Epithelial cell of prostate (primary cell): ENCODE measurements at regions not wholly inside any gene's neighbourhood (a gene's known extent, or its start where the extent isn't known, plus 50 kb on each side); places are given as distances from the start of the nearest gene placed in this dataset.
A peak's percentile ranks its signal among the peaks of the same experiment; 100 is the strongest.

Experiments
- DNase-seq: peaks from one replicate; pipeline ENCODE4 v3.0.0-alpha.2; 2011; ENCODE audit warnings: low read depth, low spot score
- H3K27ac ChIP-seq: fragments of 450-650 bp; 2 replicates; pipeline ENCODE4 v1.5.1; 2017; ENCODE audit warnings: mild to moderate bottlenecking

GRCh38 chr10:108425283-108425964 lies 1260.9 kb upstream of the SORCS1 start:
- no peak for DNase-seq
- H3K27ac ChIP-seq, result no peak overlapping the region

DNA sequence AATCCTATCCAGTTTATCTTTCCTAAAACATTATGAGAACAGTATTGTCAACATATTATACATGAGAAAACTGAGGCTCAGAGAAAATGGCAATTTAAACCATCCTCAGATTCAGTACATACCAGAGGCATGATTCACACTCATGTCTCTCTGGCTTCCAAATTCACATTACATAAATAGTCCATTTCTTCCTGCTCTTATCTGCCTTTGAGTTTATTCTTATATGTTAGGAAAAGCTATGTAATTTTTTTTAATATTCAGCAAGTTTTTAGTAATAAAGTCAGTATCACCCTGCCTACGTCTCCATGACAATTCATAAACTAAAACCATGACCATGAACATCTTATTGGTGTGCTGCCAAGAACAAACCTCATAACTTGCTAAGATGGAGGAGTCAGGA lies 1260.2 kb upstream of the SORCS1 start:
- no peak overlapping the region for H3K27ac ChIP-seq
- no peak for DNase-seq

DNA sequence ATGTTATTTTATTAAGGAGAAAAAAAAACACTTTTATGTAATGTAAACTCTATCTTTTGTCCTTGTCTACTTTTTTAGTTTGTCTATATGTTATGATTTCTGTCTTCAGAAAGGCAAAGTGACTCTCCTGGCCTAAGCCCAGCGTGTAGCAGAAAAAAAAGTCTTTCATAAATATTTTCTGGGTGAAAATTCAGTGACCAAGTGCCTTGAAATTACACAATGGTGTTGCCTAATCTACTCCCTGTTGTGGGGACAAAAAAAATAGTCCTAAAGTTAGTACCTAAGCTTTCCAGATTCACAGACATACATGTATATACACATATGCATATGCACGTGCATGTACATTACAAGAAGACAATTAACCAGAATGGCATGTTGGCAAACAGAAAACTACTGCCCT lies 1257.8 kb upstream of the SORCS1 start:
- DNase-seq, result no peak
- H3K27ac ChIP-seq, result no peak overlapping the region

DNA sequence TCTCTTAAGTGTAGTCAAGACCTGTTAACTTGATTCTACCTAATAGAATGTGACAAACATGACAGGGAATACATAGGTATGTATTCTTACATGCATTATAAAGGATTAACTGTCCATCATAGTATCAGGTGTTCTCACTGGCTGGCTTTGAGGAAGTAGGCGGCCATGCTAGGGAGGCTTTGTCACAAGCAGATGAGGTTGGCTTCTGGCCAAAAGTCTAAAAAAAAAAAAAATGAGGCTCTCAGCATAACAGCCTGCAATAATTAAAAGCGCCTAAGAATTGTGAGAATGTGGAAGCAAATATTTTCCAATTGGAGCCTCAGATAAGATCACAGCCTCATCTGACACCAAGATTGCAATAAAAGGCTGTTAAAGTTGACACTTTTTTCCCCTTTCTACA lies 1256.8 kb upstream of the SORCS1 start:
- no peak for DNase-seq
- no peak overlapping the region for H3K27ac ChIP-seq

DNA sequence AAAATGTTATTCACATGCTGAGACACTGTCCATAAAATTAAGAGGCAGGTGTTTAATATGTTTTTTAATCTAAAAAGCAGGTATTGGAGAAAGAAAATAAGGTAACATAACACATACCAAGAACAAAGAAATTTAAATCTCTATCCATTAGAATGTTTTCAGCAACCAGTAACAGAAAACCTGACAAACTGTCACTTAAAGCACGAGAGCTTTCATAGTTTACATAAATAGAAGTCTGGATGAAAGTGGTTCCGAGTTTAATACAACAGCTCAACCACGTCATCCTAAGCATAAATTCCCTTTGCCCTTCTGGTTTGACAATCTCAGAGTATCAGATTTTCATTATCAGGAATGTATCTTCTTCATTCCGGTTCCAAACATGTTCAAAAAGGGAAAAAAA lies 1249.4 kb upstream of the SORCS1 start:
- no peak overlapping the region for H3K27ac ChIP-seq
- DNase-seq, result no peak

DNA sequence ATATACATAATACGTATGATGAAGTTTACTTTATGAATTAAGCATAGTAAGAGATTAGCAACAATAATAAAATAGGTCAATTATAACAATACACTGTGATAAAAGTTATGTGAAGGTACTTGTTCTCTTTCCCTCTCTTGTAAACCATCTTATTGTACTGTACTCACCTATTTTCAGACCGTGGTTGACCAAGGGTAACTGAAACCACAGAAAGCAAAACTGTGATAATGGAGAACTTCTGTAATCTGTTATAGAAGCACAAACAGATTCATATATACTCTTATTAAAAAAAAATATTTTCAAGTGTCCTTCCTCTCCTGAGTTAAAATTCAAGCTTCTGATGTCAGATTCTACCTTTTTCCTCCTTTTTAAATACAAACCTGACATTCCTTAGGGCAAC lies 1247.8 kb upstream of the SORCS1 start:
- DNase-seq, result no peak
- H3K27ac ChIP-seq, result no peak overlapping the region

- DNase-seq, result no peak
- H3K27ac ChIP-seq, result no peak overlapping the region
Observed at GRCh38 chr10:108411894-108412293, 1247.4 kb upstream of the SORCS1 start.

GRCh38 chr10:108411206-108411605 lies 1246.7 kb upstream of the SORCS1 start:
- no peak for DNase-seq
- H3K27ac ChIP-seq, result no peak overlapping the region

DNA sequence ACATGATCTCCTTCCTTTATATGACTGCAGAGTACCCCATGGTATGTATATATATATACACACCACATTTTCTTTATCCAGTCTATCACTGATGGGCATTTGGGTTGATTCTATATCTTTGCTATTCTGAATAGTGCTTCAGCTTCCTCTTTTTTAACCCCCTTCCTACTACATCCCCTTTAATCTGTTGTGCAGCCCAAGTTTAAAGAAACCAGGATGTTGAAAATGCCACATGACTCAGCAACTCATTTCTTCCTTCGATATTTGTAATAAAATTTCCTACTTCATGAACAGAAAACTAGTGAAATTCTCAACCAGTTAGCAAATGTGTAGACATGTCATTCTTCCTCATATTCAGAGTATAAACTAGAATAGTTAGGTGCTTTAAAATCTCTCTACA lies 1245.7 kb upstream of the SORCS1 start:
- H3K27ac ChIP-seq, result no peak overlapping the region
- DNase-seq, result no peak

- no peak overlapping the region for H3K27ac ChIP-seq
- no peak for DNase-seq
Observed at GRCh38 chr10:108409306-108409705, 1244.8 kb upstream of the SORCS1 start.

DNA sequence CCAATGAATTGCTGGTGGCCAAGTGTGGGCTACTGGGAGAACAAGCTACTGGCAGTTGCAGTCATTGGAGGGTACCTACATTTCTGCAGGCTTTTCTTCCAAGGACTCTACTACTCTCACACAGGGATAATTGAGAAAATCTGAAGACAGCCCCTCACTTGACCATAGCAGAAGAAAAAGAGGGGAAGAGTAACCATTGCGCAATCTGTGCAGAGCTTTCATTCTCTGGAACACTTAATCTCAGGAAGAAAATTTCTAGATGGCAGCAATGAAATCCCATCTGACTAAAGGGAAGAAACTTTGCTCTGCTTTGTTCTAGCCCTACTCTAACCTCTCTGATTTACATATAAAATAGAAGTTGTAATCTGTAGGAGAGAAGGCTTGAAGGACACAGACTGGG lies 1239.6 kb upstream of the SORCS1 start:
- H3K27ac ChIP-seq, result no peak overlapping the region
- no peak for DNase-seq

DNA sequence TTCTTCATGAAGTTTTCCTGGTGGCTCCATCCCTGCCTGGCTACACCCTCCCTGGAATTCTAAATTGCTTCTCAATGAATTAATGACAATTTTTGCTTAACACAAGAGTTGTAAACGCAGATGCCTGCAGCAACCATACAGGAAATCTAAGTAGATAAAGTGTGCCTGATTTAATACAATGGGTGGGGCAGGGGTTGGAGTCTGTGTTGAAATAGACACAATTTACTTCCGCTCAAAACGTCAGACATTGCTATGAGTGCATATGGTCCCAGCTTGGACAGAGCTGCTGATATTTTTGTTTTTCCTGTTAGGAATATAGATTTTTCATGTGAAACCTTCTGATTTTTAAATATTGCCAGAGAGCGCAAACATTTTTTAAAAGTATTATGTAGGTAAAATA lies 1235.0 kb upstream of the SORCS1 start:
- H3K27ac ChIP-seq, result no peak overlapping the region
- DNase-seq, result no peak

GRCh38 chr10:108393089-108393488 lies 1228.6 kb upstream of the SORCS1 start:
- peak overlapping the region; percentile 69 for H3K27ac ChIP-seq
- peak; percentile 57 for DNase-seq

DNA sequence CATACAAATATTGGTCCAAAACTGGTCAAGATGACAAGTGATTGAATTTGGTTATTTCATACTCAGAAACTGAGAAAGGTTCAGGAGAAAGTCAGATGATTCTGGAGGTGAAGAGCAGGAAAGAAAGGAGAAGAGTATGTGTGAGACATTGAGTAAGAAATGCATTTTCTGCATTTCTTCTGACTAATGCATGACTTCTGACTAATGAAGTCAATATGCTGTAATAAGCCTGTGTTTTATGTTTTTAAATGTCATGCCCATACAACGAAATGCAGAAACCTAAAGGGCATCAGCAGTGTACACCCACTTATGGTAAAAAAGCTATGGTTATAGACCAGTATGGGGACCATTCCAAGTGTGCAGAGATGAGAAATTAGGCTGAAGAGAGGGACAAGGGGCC lies 1227.8 kb upstream of the SORCS1 start:
- peak overlapping the region; percentile 69 for H3K27ac ChIP-seq
- no peak for DNase-seq

- H3K27ac ChIP-seq, result no peak overlapping the region
Observed at GRCh38 chr10:108388706-108389105, 1224.2 kb upstream of the SORCS1 start.

DNA sequence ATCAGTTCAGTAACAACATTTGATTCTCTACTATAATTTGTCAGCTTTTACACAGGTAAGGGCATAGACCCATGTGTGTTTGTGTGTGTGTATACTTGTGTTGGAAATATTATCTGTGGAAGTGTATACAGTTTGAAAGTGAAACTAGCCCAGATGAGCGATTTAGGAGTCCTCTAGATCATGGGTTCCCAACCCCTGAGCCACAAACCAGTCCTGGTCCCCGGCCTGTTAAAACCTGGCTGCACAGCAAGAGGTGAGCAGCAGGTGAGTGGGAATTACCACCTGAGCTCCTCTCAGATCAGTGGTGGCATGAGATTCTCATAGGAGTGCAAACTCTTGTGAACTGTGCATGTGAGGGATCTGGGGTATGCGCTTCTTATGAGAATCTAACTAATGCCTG lies 1221.5 kb upstream of the SORCS1 start:
- no peak for DNase-seq
- H3K27ac ChIP-seq, result no peak overlapping the region

More at GRCh38 chr10:108388706-108389105, 1224.2 kb upstream of the SORCS1 start:
- no peak for DNase-seq

GRCh38 chr10:108384378-108384777 lies 1219.9 kb upstream of the SORCS1 start:
- no peak overlapping the region for H3K27ac ChIP-seq
- no peak for DNase-seq

- no peak for DNase-seq
- H3K27ac ChIP-seq, result no peak overlapping the region
Observed at GRCh38 chr10:108378779-108379178, 1214.3 kb upstream of the SORCS1 start.

- DNase-seq, result peak; percentile 82
Observed at GRCh38 chr10:108375691-108376090, 1211.2 kb upstream of the SORCS1 start.

DNA sequence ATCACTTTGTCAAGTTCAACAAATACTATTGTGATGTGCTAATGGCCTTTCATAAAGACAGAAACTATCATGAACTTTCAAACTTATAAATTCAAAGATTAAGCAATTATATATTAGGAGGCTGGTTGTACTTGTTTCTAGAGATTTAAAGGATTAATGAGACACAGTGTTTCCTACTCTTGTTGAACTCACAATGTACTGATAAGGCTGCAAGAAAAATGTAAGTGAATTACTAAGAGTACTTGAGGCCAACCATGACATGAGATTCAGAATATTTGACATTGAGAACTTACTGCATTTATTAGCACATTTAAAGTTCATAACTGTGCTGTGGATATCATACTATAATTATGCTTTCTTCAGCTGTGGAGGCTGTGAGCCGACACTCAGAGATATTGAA lies 1210.5 kb upstream of the SORCS1 start:
- peak overlapping the region; percentile 62 for H3K27ac ChIP-seq
- no peak for DNase-seq

More at GRCh38 chr10:108375691-108376090, 1211.2 kb upstream of the SORCS1 start:
- peak overlapping the region; percentile 62 for H3K27ac ChIP-seq

DNA sequence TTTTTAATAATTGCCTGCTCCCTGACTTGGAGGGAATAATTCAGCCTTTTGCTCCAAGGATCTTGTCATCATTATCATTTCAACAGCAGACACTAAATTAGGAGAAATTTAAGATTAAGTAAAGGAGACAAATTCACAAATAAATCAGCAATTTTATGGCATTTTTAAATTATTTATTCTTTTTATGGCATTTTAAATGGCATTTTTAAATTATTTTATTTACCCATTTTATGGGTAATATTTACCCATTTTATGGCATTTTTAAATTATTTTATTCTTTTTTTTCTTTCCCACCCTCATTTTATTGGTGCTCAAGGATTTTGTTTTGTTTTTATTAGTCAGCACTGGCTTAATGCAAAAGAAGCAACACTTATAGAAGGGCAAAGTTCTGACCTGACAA lies 1201.0 kb upstream of the SORCS1 start:
- no peak overlapping the region for H3K27ac ChIP-seq
- DNase-seq, result no peak

DNA sequence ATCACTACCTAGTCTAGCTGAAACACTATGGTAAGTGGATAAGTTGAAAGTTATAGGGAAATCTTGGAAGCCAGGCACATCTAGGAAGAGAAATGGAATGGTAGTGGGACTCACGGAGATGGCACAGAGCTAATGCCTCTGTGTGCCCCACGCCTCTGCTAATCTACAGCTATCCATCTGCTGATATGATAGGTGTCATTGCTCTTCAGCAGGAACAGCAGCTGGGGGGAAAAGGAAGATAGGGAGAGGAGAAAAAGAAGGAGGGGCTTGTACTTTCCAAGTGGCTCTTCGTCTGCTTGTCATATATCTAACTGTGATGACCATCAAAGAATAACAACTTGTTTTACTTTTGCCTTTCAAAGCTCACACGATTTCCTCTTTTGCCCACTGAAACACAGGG lies 1199.1 kb upstream of the SORCS1 start:
- H3K27ac ChIP-seq, result no peak overlapping the region
- DNase-seq, result no peak

DNA sequence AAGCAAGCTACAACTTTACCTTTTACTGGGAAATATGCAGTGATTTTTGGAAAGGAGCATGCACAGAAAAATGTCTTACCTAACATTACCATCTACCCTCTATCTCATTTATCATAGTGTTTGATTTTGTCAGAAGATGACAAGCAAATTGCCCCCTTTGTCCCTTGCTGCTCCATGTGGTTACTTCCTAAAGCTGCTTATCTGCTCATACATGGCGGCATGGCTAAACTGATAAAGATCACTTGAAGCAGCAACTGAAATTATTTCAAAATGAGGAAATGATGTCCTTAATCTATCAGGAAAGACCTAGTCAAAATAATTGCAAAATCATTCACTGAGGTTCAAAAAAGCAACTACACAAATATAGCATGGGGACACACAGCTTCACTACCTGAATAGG lies 1198.5 kb upstream of the SORCS1 start:
- DNase-seq, result no peak
- no peak overlapping the region for H3K27ac ChIP-seq
